ENCODE measurements at regions not wholly inside any gene's neighbourhood (a gene's known extent, or its start where the extent isn't known, plus 50 kb on each side); places are given as distances from the start of the nearest gene placed in this dataset.

- TF ChIP-seq MAF1 (CRISPR knock-in tag; IDR thresholded peaks at IDR 0.05; ENCODE audit: borderline replicate concordance), result no peak
- no peak for TF ChIP-seq CCAR2 (optimal IDR thresholded peaks at IDR 0.05; ENCODE audit: low read depth, low read length)
- TF ChIP-seq TBP (CRISPR knock-in tag; IDR thresholded peaks at IDR 0.05), result no peak
- TF ChIP-seq ZNF691 (CRISPR knock-in tag; IDR thresholded peaks at IDR 0.05; ENCODE audit: borderline replicate concordance, low read depth), result no peak
- TF ChIP-seq NFKBIZ (CRISPR knock-in tag; IDR thresholded peaks at IDR 0.05), result no peak
- no peak for TF ChIP-seq XBP1 (CRISPR knock-in tag; IDR thresholded peaks at IDR 0.05)
Observed at GRCh38 chr12:123067654-123068053, 83.2 kb downstream of the PITPNM2 start (continued).

GRCh38 chr12:123066384-123066710, 84.5 kb downstream of the PITPNM2 start:
- Histone ChIP-seq H3K9me3 (ENCODE audit: low read length) (no peaks in the 10 kb centered on the region), H2AFZ (ENCODE audit: low read length) (no peak overlapping the region), H4K20me1 (ENCODE audit: insufficient read depth, low read length) (no peaks in the 10 kb centered on the region), H3K27ac (ENCODE audit: extremely low read length, insufficient read depth, low read length) (no peak overlapping the region), H3K27me3 (ENCODE audit: control insufficient read depth in 1 of 2, insufficient read depth in 2 of 2, low read length in 2 of 2) (no peaks in the 10 kb centered on the region), H3K4me1 (ENCODE audit: insufficient read depth, low read length) (peaks cover 62% of the 10 kb centered on the region), H3K9ac (ENCODE audit: insufficient read depth, low read depth, low read length) (no peak overlapping the region), H3K79me2 (ENCODE audit: insufficient read depth, low read length) (peaks cover 3% of the 10 kb centered on the region), H3K4me3 (replicated peaks in 1 of 3; ENCODE audit: insufficient read depth in 1 of 3, low read depth in 2 of 3, low read length in 3 of 3) (no peak overlapping the region), H3K4me2 (ENCODE audit: low read depth, low read length) (no peak overlapping the region), H3K36me3 (replicated peaks in 1 of 2; ENCODE audit: control insufficient read depth in 1 of 2, insufficient read depth in 2 of 2, low read length in 2 of 2) (no peaks in the 10 kb centered on the region)
- ATAC-seq (no peak), FAIRE-seq (no peak), DNase-seq (ENCODE audit: low spot score) (no peak)
- no TSS peak for BruUV-seq (replicated peaks)
- ChIA-PET POLR2A (no interaction called here), CTCF (ENCODE audit: low intra/inter-chr PET ratio, low total read pairs) (no interaction called here)
- in situ Hi-C loops (cut with HindIII; ENCODE audit: extremely low pct_ligation_motif_present, low pct_unique_long_range_greater_than_20kb), result no loop called here
- no CpG with 5 or more reads among the region's 1 CpG for WGBS (ENCODE audit: low lambda C conversion rate)
- TF ChIP-seq ZMAT5 (CRISPR knock-in tag; IDR thresholded peaks at IDR 0.05; ENCODE audit: borderline replicate concordance, low read depth), result no peak
- intact Hi-C loops (cut with micrococcal nuclease; ENCODE audit: unreplicated experiment), result no loop called here

All from HepG2 (cell line).